Vagina (tissue), 2 donors: ENCODE measurements at regions not wholly inside any gene's neighbourhood (a gene's known extent, or its start where the extent isn't known, plus 50 kb on each side); places are given as distances from the start of the nearest gene placed in this dataset.

Source experiments
- CTCF ChIP-seq, 3 experiments: fragments of 450-650 bp in 2 of 3; fragments of 200-600 bp in 1 of 3; sonication (generic) in 1 of 3; IDR thresholded peaks; one replicate each; pipeline ENCODE4 v1.5.1; 2017 to 2019; ENCODE audit warnings: antibody characterized with exemption in 3 of 3, mild to moderate bottlenecking in 2 of 3, moderate library complexity in 2 of 3
- POLR2A ChIP-seq, 2 donors: fragments of 450-650 bp; IDR thresholded peaks; one replicate each; pipeline ENCODE4 v1.6.1; 2017; ENCODE audit warnings: antibody characterized with exemption in 2 of 2, mild to moderate bottlenecking in 2 of 2, moderate library complexity in 2 of 2
- POLR2AphosphoS5 ChIP-seq, 2 donors: sonication (generic); formaldehyde crosslinking; IDR thresholded peaks; one replicate each; pipeline ENCODE4 v1.9.0; 2017; ENCODE audit warnings: antibody characterized with exemption in 2 of 2, mild to moderate bottlenecking in 2 of 2, low read depth in 1 of 2; ENCODE audit not compliant: insufficient read depth in 1 of 2

DNA sequence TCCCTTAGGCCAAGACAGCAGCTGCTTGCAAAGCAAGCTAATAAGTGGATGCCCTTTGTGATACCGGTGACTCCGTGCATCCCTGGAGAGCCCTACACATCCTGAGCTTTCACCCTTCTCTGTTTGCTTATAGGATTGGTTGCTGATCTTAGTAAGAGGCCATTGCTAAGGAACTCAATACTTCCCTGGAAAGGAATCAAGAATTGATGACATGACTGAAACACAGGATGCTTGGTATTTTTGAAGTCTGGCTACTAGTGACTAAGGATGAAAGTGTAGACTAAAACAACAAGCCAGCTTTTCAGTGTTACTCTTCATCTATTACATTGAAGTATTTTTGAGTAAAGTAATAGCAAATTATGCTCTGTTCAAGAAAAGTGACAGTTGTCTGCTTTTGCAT lies 123.0 kb upstream of the SERPINE2 start:
- TF ChIP-seq CTCF (IDR thresholded peaks at IDR 0.05) (no peak), POLR2AphosphoS5 (IDR thresholded peaks at IDR 0.05; ENCODE audit: insufficient read depth in 1 of 2, low read depth in 1 of 2) (no peak), POLR2A (IDR thresholded peaks at IDR 0.05) (no peak)
